ENCODE measurements at regions not wholly inside any gene's neighbourhood (a gene's known extent, or its start where the extent isn't known, plus 50 kb on each side); places are given as distances from the start of the nearest gene placed in this dataset.
"Not testable (repeated sequence)": the region's sequence is repeated elsewhere in the genome, so short reads cannot be mapped to it uniquely, and the experiment has no call there.

GRCh38 chr5:57063773-57064172, 110.1 kb upstream of the GPBP1 start:
- ATAC-seq (no peak), DNase-seq (no peak)
- intact Hi-C loops (cut with DNase I) = no loop called here

- DNase-seq (no peak), ATAC-seq (no peak)
- intact Hi-C loops (cut with DNase I) = no loop called here
Observed at GRCh38 chr5:57066924-57067596, 106.8 kb upstream of the GPBP1 start.

- intact Hi-C loops (cut with DNase I) = no loop called here
- DNase-seq (no peak), ATAC-seq (no peak)
Observed at GRCh38 chr5:57067597-57067924, 106.3 kb upstream of the GPBP1 start.

DNA sequence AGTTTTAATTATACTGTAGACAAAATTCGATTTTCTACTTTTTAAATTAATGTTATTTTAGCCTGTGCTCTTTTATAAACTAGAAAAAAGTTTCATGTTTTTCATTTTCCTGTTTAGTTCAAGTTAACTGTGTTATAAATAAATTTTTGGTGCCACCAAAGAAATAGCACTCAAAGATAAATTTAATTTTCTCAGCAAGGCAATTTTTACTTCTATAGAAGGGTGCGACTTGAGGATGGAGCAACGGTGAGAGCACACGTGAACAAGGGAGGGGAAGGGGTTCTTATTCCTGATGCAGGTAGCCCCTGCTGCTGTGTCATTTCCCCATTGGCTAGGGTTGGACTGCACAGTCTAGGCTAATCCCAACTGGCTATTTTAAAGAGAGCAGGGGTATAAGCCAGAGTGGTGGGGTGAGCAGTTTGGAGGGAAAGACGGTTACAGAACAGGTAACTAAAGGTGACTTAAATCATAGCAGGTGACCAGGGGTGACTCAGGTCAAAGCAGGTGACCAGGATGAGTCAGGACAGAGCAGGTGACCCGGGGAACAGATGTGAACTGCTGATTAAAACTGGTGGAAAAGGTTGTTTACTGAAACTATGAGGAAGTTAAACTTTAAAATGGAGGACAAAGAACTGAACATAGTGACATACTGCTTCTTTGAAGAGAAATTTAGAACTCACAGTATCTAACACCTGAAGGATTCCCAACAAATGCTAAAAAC, 104.6 kb upstream of the GPBP1 start:
- intact Hi-C loops (cut with DNase I) = no loop called here
- DNase-seq (no peak), ATAC-seq (no peak)

GRCh38 chr5:57072218-57072892, 101.5 kb upstream of the GPBP1 start:
- DNase-seq (no peak), ATAC-seq (no peak)
- intact Hi-C loops (cut with DNase I) = no loop called here

GRCh38 chr5:57082441-57083067, 91.3 kb upstream of the GPBP1 start:
- intact Hi-C loops (cut with DNase I) = no loop called here
- no peak for ATAC-seq
- no peak for DNase-seq

GRCh38 chr5:57085306-57086081, 88.4 kb upstream of the GPBP1 start:
- DNase-seq (no peak), ATAC-seq (no peak)
- intact Hi-C loops (cut with DNase I) = no loop called here

DNA sequence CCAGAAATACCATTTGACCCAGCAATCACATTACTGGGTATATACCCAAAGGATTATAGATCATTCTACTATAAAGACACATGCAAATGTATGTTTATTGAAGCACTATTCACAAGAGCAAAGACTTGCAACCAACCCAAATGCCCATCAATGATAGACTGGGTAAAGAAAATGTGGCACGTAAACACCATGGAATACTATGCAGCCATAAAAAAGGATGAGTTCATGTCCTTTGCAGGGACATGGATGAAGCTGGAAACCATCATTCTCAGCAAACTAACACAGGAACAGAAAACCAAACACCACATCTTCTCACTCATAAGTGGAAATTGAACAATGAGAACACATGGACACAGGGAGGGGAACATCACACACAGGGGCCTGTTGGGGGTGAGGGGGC, 85.9 kb upstream of the GPBP1 start:
- intact Hi-C loops (cut with DNase I); DNase-seq; ATAC-seq: not testable (repeated sequence)

GRCh38 chr5:57094753-57095683, 78.8 kb upstream of the GPBP1 start:
- intact Hi-C loops (cut with DNase I) = no loop called here
- no peak for DNase-seq

DNA sequence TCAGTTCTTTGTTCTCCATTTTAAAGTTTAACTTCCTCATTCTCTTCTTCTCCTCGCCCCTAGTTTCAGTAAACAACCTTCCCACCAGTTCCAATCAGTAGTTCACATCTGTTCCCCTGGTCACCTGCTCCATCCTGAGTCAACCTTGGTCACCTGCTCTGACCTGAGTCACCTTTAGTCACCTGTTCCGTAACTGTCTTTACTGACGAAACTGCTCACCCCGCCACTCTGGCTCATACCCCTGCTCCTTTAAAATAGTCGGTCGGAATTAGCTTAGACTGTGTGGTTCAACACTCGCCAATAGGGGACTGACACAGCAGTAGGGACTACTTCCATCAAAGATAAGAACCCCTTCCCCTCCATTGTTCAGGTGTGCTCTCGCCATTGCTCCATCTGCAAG, 76.3 kb upstream of the GPBP1 start:
- intact Hi-C loops (cut with DNase I) = no loop called here
- DNase-seq (no peak), ATAC-seq (no peak)

More at GRCh38 chr5:57094753-57095683, 78.8 kb upstream of the GPBP1 start:
- ATAC-seq = no peak

- intact Hi-C loops (cut with DNase I) = no loop called here
- no peak for ATAC-seq
- no peak for DNase-seq
Observed at GRCh38 chr5:57102189-57102904, 71.5 kb upstream of the GPBP1 start.

GRCh38 chr5:57102905-57103255, 71.0 kb upstream of the GPBP1 start:
- intact Hi-C loops (cut with DNase I) = no loop called here
- DNase-seq (no peak), ATAC-seq (no peak)

- intact Hi-C loops (cut with DNase I) = no loop called here
- ATAC-seq (no peak), DNase-seq (no peak)
Observed at GRCh38 chr5:57103317-57103907, 70.4 kb upstream of the GPBP1 start.

GRCh38 chr5:57106661-57107060, 67.2 kb upstream of the GPBP1 start:
- intact Hi-C loops (cut with DNase I) = no loop called here
- DNase-seq (no peak), ATAC-seq (no peak)

DNA sequence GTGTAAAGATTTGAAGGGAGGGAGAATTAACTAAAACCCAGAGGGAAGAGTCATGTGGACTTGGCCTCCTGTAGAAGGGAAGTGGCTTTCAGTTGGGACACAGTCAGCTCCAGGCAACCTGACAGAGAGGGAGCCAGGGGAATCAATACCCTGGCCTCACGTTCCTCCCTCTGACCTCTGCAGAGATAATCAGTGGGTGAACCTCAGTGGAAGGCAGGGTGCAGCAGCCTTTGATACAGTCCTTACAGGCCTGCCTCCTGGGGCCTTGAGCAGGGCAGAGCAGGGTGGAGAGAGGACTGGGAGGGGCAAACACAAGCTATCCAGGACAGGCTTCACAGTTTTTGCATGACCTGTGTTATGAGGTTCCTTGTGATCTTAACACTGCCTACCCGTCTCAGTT, 61.9 kb upstream of the GPBP1 start:
- DNase-seq (no peak), ATAC-seq (no peak)
- intact Hi-C loops (cut with DNase I) = no loop called here

DNA sequence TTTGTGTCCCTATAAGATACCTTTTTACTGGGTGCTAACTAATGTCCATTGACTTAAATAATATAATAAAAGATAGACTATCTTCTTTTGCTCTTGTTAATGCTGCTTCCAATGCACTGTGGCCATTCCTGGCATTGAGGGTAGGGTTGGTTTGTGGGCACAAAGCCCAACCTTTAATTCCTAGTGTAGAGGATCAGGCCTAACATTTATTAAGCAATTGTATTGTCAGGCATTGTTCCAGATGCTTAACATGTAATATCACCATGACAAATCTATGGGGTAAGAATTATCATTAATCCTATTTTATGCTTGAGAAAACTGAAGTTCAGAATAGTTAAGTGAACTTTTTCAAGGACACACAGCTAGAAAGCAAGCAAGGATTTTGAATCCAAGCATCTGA, 60.4 kb upstream of the GPBP1 start:
- intact Hi-C loops (cut with DNase I) = no loop called here
- DNase-seq (no peak), ATAC-seq (no peak)

DNA sequence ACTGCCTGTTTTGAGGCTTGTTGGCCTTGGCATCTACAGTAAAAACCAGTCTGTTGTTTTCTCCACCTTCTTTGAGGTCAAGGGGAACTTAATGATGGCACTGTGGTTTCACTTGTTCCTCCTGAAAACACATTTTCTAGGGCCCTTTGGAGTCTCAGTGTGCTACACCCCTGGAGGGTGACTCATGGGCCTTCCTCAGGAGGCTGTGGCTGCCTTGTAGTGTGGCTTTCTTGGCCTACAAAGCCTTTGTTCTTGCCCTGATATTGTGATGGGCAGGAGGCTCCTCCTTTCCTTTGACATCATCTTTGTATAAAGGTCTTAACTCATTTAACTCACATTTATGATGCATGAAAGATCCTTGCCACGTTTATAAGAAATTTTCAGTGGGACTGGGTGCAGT, 56.3 kb upstream of the GPBP1 start:
- intact Hi-C loops (cut with DNase I) = no loop called here
- DNase-seq = no peak
- no peak for ATAC-seq

DNA sequence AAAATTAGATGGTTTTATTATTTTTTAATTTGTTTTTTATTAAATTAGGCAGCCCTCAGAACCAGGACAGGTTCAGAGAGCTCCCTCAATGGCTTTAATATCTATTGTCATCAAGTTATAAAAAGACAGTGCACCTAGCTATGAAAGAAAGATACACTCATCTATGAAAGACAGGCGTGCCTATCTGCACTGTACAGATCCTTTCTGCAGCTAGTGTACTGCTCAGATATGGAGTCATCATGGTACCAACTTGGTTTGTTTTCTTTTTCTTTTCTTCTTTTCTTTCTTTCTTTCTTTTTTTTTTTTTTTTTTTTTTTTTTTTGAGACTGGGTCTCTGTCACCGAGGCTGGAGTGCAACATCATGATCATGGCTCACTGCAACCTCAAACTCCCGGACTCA, 54.8 kb upstream of the GPBP1 start:
- ATAC-seq (no peak), DNase-seq (no peak)
- intact Hi-C loops (cut with DNase I) = no loop called here
